WI38 (cell line): ENCODE measurements at regions not wholly inside any gene's neighbourhood (a gene's known extent, or its start where the extent isn't known, plus 50 kb on each side); places are given as distances from the start of the nearest gene placed in this dataset.

Source experiments
- H3K4me3 ChIP-seq: 2 replicates; pipeline ENCODE4 v1.5.1; 2011; ENCODE audit warnings: low read depth, mild to moderate bottlenecking, control low read depth, low read length
- TF ChIP-seq, protein P1 (sequence below): IDR thresholded peaks from 2 replicates; pipeline ENCODE4 v1.5.1; 2012; ENCODE audit warnings: low read depth, mild to moderate bottlenecking, control low read depth, low read length

GRCh38 chr5:174183701-174184100, 138.2 kb downstream of the NSG2 start:
- TF ChIP-seq, protein P1, sequence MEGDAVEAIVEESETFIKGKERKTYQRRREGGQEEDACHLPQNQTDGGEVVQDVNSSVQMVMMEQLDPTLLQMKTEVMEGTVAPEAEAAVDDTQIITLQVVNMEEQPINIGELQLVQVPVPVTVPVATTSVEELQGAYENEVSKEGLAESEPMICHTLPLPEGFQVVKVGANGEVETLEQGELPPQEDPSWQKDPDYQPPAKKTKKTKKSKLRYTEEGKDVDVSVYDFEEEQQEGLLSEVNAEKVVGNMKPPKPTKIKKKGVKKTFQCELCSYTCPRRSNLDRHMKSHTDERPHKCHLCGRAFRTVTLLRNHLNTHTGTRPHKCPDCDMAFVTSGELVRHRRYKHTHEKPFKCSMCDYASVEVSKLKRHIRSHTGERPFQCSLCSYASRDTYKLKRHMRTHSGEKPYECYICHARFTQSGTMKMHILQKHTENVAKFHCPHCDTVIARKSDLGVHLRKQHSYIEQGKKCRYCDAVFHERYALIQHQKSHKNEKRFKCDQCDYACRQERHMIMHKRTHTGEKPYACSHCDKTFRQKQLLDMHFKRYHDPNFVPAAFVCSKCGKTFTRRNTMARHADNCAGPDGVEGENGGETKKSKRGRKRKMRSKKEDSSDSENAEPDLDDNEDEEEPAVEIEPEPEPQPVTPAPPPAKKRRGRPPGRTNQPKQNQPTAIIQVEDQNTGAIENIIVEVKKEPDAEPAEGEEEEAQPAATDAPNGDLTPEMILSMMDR = no peak
- no peak overlapping the region for H3K4me3 ChIP-seq

- H3K4me3 ChIP-seq = no peak overlapping the region
Observed at GRCh38 chr5:174185506-174185905, 140.0 kb downstream of the NSG2 start.

DNA sequence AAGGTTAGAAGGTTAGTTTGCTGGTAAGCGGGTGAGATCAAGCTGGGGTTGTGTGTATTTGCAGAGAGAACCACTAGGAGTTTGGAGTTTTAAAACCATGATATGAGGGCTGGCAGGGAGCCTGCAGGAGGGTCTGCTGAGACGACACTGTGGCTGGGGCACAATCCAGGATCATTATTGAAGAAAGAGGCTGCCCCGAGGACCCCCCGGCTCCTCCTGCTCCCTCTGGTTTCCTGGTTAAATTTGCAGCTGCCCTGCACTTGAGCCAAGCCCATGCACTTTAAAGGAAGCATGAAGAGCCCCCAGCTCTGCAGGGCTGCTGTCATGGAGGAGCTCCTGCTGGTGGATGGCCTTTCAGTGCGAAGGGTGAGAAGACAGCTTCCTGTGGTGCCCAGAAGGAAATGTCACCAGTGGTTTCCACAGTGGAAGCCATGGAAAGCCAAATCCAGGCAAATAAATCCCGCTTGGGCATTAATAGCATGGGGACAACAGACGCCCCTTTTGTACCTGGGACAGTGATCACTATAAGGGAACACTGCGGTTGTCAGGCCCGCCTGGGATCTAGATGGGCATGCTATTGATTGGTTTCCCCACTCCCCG, 140.7 kb downstream of the NSG2 start:
- no peak overlapping the region for H3K4me3 ChIP-seq
- TF ChIP-seq, protein P1 = no peak

More at GRCh38 chr5:174185506-174185905, 140.0 kb downstream of the NSG2 start:
- TF ChIP-seq, protein P1 = no peak

- TF ChIP-seq, protein P1 = no peak
- H3K4me3 ChIP-seq = no peak overlapping the region
Observed at GRCh38 chr5:174187001-174187400, 141.5 kb downstream of the NSG2 start.

GRCh38 chr5:174187481-174187880, 142.0 kb downstream of the NSG2 start:
- TF ChIP-seq, protein P1 = no peak
- no peak overlapping the region for H3K4me3 ChIP-seq

DNA sequence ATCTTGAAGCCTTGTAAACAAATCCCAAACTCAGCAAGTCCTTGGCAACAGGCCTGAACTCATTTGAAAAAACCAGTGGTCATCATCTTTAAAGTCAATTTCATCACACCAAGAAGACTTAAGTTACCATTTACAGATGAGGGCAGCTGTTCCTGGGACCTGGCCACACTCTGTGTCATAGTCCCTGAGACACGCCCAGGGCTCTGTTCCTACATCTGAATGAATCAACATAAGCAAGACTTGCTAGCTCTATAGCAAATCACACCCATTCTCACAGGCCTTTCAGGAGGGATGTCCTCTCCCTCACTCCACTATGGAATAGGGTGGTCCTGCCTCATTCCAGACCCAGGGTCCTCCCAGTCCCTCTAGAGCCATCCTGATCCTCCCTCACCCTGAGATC, 142.8 kb downstream of the NSG2 start:
- TF ChIP-seq, protein P1 = no peak
- H3K4me3 ChIP-seq = no peak overlapping the region

- TF ChIP-seq, protein P1 = no peak
- H3K4me3 ChIP-seq = no peak overlapping the region
Observed at GRCh38 chr5:174189654-174190541, 144.4 kb downstream of the NSG2 start.
